OCI-LY1 (cell line): ENCODE measurements at regions not wholly inside any gene's neighbourhood (a gene's known extent, or its start where the extent isn't known, plus 50 kb on each side); places are given as distances from the start of the nearest gene placed in this dataset.

ENCODE experiments used
- H2AFZ ChIP-seq: fragments of 200-600 bp; sonication (generic), shearing (Covaris generic); 2 replicates; pipeline ENCODE4 v1.6.0; 2014; ENCODE audit warnings: antibody characterized with exemption, mild to moderate bottlenecking, low read length
- H3F3A ChIP-seq: fragments of 200-600 bp; sonication (generic), shearing (Covaris generic); 2 replicates; pipeline ENCODE4 v1.6.0; 2014; ENCODE audit warnings: mild to moderate bottlenecking, antibody characterized with exemption, low read length, moderate library complexity; ENCODE audit not compliant: insufficient read depth
- H3K27ac ChIP-seq: fragments of 200-600 bp; sonication (generic); 2 replicates; pipeline ENCODE4 v1.5.1; 2014; ENCODE audit warnings: low read length, mixed run types, mild to moderate bottlenecking, low read depth; ENCODE audit not compliant: poor library complexity, severe bottlenecking
- H3K27me3 ChIP-seq: fragments of 200-600 bp; sonication (generic); 2 replicates; pipeline ENCODE4 v1.6.0; 2014; ENCODE audit warnings: antibody characterized with exemption, mild to moderate bottlenecking, low read length, moderate library complexity; ENCODE audit not compliant: insufficient read depth
- H3K36me3 ChIP-seq: fragments of 200-600 bp; sonication (generic); 2 replicates; pipeline ENCODE4 v1.6.1; 2014; ENCODE audit warnings: mild to moderate bottlenecking, antibody characterized with exemption, low read length, moderate library complexity, mixed read lengths; ENCODE audit not compliant: insufficient read depth
- H3K4me1 ChIP-seq: fragments of 200-600 bp; sonication (generic); 2 replicates; pipeline ENCODE4 v1.5.1; 2014; ENCODE audit warnings: mild to moderate bottlenecking, low read length, moderate library complexity; ENCODE audit not compliant: insufficient read depth, severe bottlenecking
- H3K4me2 ChIP-seq: fragments of 200-600 bp; sonication (generic), shearing (Covaris generic); 2 replicates; pipeline ENCODE4 v1.6.1; 2014; ENCODE audit warnings: low read length
- H3K4me3 ChIP-seq: fragments of 200-600 bp; sonication (generic); 2 replicates; pipeline ENCODE4 v1.5.1; 2014; ENCODE audit warnings: low read length, low read depth, mild to moderate bottlenecking, mixed read lengths; ENCODE audit not compliant: poor library complexity, severe bottlenecking
- H3K79me2 ChIP-seq: fragments of 200-600 bp; shearing (Covaris generic); 2 replicates; pipeline ENCODE4 v1.6.1; 2016; ENCODE audit warnings: mixed run types, low read length, mixed read lengths; ENCODE audit not compliant: insufficient read depth
- H3K9ac ChIP-seq: fragments of 200-600 bp; sonication (generic), shearing (Covaris generic); 2 replicates; pipeline ENCODE4 v1.6.1; 2014; ENCODE audit warnings: mild to moderate bottlenecking, low read length, mixed read lengths
- H3K9me2 ChIP-seq: fragments of 200-600 bp; sonication (generic), shearing (Covaris generic); 2 replicates; pipeline ENCODE4 v1.6.1; 2014; ENCODE audit warnings: low read depth, mild to moderate bottlenecking, low read length, mixed read lengths
- H3K9me3 ChIP-seq: fragments of 200-600 bp; shearing (Covaris generic); 2 replicates; pipeline ENCODE4 v1.6.1; 2014; ENCODE audit warnings: low read length, mixed read lengths
- H4K20me1 ChIP-seq: fragments of 200-600 bp; sonication (generic), shearing (Covaris generic); 2 replicates; pipeline ENCODE4 v1.6.0; 2016; ENCODE audit warnings: mild to moderate bottlenecking, low read length; ENCODE audit not compliant: insufficient read depth
- EZH2 ChIP-seq: fragments of 200-600 bp; sonication (generic), shearing (Covaris generic); IDR thresholded peaks from 2 replicates; pipeline ENCODE4 v1.8.0; 2017; ENCODE audit warnings: borderline replicate concordance, mixed run types, mild to moderate bottlenecking, antibody characterized with exemption, low read length, moderate library complexity, mixed read lengths
- TF ChIP-seq, protein P1 (sequence below): fragments of 200-600 bp; sonication (generic), shearing (Covaris generic); IDR thresholded peaks from 2 replicates; pipeline ENCODE4 v1.5.1; 2017; ENCODE audit warnings: mild to moderate bottlenecking, antibody characterized with exemption, low read length, moderate library complexity, mixed read lengths

DNA sequence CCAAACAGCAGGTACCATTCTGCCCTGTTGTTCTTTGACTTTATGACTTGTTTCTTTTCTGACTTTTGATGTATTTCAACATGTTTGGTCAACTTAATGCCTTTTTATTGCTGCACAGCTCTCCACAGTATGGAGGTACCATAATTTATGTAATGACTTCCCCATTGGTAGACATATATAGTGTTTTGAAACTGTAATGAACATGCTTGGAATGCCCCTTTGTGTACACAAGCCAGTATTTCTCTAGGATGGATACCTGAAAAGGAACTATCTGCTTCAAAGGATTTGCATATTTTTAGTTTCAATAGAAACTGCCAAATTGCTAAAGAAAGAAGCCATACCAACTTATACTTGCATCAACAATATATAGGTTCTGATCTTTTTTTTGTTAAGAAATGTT is 66.1 kb downstream of the NOG start:
- Histone ChIP-seq H3K9ac (no peak overlapping the region), H3F3A (no peaks in the 10 kb centered on the region), H3K36me3 (no peaks in the 10 kb centered on the region), H3K4me3 (no peak overlapping the region), H3K9me2 (no peaks in the 10 kb centered on the region), H3K27me3 (no peaks in the 10 kb centered on the region), H3K9me3 (no peaks in the 10 kb centered on the region), H3K4me1 (no peaks in the 10 kb centered on the region), H3K79me2 (no peaks in the 10 kb centered on the region), H3K4me2 (no peak overlapping the region), H3K27ac (no peak overlapping the region), H2AFZ (no peak overlapping the region), H4K20me1 (no peaks in the 10 kb centered on the region)
- no peak for TF ChIP-seq EZH2
- TF ChIP-seq, protein P1, sequence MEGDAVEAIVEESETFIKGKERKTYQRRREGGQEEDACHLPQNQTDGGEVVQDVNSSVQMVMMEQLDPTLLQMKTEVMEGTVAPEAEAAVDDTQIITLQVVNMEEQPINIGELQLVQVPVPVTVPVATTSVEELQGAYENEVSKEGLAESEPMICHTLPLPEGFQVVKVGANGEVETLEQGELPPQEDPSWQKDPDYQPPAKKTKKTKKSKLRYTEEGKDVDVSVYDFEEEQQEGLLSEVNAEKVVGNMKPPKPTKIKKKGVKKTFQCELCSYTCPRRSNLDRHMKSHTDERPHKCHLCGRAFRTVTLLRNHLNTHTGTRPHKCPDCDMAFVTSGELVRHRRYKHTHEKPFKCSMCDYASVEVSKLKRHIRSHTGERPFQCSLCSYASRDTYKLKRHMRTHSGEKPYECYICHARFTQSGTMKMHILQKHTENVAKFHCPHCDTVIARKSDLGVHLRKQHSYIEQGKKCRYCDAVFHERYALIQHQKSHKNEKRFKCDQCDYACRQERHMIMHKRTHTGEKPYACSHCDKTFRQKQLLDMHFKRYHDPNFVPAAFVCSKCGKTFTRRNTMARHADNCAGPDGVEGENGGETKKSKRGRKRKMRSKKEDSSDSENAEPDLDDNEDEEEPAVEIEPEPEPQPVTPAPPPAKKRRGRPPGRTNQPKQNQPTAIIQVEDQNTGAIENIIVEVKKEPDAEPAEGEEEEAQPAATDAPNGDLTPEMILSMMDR: no peak

DNA sequence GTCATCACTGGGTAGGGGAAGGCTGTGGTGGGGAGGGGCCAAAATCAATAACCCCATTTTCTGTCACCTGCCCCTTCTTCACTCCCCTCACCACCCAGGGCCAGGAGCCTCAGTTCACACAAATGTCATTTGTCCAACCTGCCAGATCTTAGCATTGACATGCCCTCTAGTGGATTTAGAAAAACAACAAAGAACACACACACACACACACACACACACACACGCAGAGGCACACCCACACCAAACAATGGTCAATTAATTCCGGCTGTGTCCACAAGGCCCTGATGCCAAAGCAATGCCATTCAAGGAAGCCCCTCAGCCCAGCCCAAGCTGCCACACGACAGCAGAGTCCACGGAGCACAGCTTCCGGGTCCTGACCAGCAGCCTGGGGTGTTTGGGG is 68.4 kb downstream of the NOG start:
- H3K27me3 ChIP-seq: no peaks in the 10 kb centered on the region
- H3K9me2 ChIP-seq: no peaks in the 10 kb centered on the region
- no peaks in the 10 kb centered on the region for H3K4me1 ChIP-seq
- H3F3A ChIP-seq: no peaks in the 10 kb centered on the region
- H3K4me3 ChIP-seq: no peak overlapping the region
- no peak overlapping the region for H3K4me2 ChIP-seq
- TF ChIP-seq, protein P1: no peak
- TF ChIP-seq EZH2: no peak
- no peaks in the 10 kb centered on the region for H4K20me1 ChIP-seq
- no peak overlapping the region for H3K9ac ChIP-seq
- H3K36me3 ChIP-seq: no peaks in the 10 kb centered on the region
- no peak overlapping the region for H2AFZ ChIP-seq
- no peaks in the 10 kb centered on the region for H3K9me3 ChIP-seq
- no peaks in the 10 kb centered on the region for H3K79me2 ChIP-seq
- H3K27ac ChIP-seq: no peak overlapping the region

DNA sequence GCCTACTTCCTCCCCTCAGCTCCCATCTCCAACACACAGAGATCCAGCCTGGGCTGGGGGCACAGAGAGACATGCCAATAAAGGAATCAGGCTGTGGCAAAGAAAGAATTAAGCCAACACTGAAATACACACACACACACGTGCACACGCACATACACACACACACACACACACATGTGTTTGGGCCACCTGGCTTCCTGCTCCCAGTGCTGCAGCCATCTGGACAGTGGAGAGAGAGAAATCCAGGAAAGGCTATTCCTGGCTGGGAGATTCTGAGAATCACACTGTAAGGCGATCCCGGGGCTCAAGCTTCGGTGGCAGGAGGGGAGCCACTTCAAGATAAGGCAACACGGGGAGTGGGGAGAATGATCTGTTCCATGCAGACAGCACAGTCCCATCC is 72.4 kb downstream of the NOG start:
- Histone ChIP-seq H2AFZ (no peak overlapping the region), H3K9me3 (no peaks in the 10 kb centered on the region), H3K36me3 (no peaks in the 10 kb centered on the region), H3F3A (no peaks in the 10 kb centered on the region), H3K9me2 (no peaks in the 10 kb centered on the region), H3K27ac (no peak overlapping the region), H3K4me3 (no peak overlapping the region), H3K79me2 (no peaks in the 10 kb centered on the region), H3K4me2 (no peak overlapping the region), H3K27me3 (no peaks in the 10 kb centered on the region), H3K4me1 (no peaks in the 10 kb centered on the region), H3K9ac (no peak overlapping the region), H4K20me1 (no peaks in the 10 kb centered on the region)
- TF ChIP-seq, protein P1: no peak
- TF ChIP-seq EZH2: no peak
